Stimulated activated naive CD4-positive, alpha-beta T cell treated with Interleukin-2 at 50 U/mL for 16 hours (primary cell): ENCODE measurements at regions not wholly inside any gene's neighbourhood (a gene's known extent, or its start where the extent isn't known, plus 50 kb on each side); places are given as distances from the start of the nearest gene placed in this dataset.
"Not testable (repeated sequence)": the region's sequence is repeated elsewhere in the genome, so short reads cannot be mapped to it uniquely, and the experiment has no call there.

Source experiments
- DNase-seq: peaks from one replicate; lab custom pipeline; 2025; lab: John Stamatoyannopoulos, UW

GRCh38 chrX:46223499-46223898 is 321.7 kb downstream of the ZNF674 start:
- DNase-seq = not testable (repeated sequence)

- DNase-seq = no peak
Measured at GRCh38 chrX:46220822-46221221, 324.4 kb downstream of the ZNF674 start.

- no peak for DNase-seq
Measured at GRCh38 chrX:46218373-46218772, 326.8 kb downstream of the ZNF674 start.

DNA sequence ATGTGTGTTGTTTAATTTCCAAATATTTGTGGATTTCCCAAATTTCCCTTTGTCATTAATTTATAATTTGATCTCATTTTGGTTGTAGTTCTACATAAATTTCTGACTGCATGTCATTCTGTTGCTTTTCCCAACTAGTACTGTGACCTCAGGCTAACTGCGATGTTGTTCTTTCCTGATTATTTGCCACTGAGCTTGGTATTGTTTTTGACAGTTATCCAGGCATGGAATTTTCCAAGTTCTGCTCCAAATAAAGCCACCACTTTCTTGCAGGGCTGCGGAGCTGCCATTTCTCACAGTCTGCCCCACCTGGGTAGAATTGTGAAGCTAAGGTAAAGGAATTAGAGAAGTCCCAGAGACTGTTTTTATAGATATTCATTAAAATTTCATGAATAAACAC is 328.8 kb downstream of the ZNF674 start:
- DNase-seq = no peak

DNA sequence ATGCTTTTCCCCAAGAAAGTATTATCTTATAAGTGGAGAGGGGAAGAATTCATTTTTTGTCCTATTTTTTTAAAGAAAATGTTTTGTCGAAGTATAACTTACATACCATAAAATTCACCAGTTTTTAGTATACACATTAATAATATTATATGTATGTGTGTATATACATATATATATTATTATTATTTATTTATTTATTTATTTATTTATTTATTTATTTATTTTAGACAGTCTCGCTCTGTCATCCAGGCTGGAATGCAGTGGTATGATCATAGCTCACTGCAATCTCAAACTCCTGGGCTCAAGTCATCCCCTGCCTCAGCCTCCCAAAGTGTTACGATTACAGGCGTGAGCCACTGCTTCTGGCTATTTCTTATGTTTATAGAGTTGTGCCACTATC is 334.1 kb downstream of the ZNF674 start:
- DNase-seq = no peak

DNA sequence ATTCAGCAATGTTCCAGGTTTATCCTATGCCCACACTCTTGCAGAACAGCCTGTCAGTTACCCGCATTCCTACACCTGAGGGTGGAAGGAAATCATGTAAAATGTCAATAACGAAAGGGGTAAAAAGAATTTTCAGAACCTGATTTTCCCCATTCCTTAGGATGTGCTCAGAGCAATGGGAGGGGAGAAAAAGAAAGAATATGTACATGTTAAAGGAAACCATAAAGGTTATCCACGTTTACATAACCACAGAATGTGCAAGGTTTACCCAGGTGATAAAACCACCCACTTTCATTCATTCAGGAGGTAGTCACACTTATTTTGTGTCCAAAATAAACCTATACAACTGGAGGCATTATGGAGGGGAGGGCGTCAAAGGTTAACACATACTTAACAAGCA is 335.5 kb downstream of the ZNF674 start:
- no peak for DNase-seq

GRCh38 chrX:46209037-46209436 is 336.2 kb downstream of the ZNF674 start:
- DNase-seq = no peak

DNA sequence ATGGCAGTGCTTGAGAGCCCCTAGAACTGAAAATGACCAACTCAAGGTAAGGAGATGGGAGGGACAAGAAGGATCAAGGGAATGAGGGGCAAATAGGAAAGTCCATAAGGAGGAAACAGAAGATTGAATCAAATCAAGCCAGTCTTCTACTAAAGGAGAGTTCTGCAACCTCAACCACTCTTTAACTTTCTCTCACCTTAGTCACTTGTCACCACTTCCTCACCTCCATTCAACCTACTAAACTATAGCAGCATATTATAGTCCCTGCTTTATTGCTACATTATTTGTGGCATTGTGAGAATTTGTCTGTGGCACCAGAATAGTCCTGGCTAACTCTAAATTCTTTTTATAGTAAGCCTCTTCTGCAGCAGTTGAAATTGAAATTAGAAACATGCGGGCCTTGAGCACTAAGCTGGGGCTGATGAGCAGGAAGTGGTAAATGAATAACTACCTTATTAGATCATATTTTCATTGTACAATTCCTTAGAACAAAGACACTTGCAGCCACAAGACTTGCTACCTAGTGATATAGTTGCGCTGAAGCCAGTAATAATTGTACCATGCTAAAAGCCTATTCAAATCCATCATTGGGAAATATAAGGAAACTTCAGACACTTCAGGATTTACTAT is 336.9 kb downstream of the ZNF674 start:
- no peak for DNase-seq

- DNase-seq = no peak
Measured at GRCh38 chrX:46204721-46205422, 340.3 kb downstream of the ZNF674 start.

DNA sequence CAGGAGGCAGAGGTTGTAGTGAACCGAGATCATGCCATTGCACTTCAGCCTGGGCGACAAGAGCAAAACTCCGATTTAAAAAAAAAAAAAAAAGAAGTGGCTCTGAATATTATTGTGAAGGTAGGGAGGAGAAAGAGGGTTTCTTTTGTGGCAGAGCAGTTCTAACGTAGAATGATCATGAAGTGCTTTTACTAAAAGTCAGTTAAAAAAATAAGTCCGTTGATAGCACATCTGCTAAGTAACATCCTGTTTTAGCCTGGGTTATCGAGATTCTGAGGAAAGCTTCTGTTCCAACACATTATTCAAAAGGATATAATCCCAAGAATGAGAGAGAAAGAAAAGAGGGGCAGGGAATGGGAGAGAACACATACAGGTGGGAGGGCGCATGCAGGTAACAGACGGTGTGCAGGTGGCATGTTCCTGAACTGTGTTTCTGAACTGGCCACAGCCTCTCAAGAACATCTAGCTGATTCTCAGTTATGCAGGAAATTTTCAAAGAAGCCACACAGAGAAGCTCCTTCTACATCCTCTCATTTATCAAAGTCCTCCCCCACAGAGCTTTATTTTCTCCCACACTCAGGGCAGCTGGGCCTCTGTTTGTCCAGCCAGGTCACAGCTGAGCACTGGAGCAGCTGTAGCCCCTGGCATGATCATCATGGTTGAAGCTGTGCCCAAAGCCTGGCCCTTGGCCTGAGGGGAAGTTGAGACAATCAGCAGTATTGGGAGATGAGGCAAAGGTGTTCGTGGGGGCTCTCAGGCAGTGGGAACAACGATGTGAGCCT is 342.3 kb downstream of the ZNF674 start:
- DNase-seq = no peak

GRCh38 chrX:46200413-46200812 is 344.8 kb downstream of the ZNF674 start:
- DNase-seq = no peak

GRCh38 chrX:46198858-46199257 is 346.4 kb downstream of the ZNF674 start:
- no peak for DNase-seq

DNA sequence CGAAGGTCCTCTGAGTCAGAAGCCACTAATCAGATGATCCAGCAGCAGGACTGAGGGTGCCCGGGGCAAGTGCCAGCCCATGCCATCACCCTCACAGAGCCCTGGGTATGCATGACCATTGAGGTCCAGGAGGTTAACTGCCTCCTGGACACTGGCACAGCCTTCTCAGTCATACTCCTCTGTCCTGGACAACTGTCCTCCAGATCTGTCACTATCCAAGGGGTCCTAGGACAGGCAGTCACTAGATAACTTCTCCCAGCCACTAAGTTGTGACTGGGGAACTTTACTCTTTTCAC is 358.5 kb downstream of the ZNF674 start:
- not testable (repeated sequence) for DNase-seq

GRCh38 chrX:46185923-46186810 is 359.1 kb downstream of the ZNF674 start:
- no peak for DNase-seq

GRCh38 chrX:46184749-46185148 is 360.5 kb downstream of the ZNF674 start:
- DNase-seq = no peak

DNA sequence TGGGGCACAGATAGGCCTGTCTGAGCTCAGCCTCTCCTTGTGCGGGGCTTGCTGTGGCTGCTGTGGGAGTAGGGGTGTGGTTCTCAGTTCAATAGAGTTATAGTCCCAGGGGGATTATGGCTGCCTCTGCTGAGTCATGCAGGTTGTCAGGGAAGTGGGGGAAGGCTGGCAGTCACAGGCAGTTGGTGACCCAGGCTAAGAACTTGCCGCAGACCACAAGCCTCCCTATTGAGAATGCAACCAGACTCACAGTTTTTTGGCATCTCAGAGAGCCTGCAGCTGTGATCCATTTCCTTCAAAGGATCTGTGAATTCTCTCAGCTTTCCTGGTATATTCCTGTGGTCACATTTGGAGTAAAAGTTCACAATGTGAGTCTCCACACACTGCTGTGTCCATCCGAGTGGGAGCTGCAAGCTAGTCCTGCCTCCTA is 364.9 kb downstream of the ZNF674 start:
- no peak for DNase-seq

DNA sequence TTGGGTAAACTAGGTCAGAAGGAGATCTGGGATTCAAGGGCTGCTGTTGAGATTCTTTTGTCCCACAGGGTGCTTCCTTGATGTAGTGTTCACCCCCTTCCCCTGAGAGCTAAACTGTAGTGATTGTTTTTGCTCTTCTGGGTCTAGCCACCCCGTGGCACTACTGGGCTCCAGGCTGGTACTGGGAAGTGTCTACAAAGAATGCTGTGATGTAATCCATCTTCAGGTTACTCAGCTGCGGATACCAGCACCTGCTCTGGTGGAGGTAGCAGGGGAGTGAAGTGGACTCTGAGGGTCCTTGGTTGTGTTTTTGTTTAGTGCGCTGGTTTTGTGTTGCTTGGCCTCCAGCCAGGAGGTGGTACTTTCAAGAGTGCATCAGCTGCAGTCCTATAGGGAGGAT is 365.5 kb downstream of the ZNF674 start:
- DNase-seq = no peak

DNA sequence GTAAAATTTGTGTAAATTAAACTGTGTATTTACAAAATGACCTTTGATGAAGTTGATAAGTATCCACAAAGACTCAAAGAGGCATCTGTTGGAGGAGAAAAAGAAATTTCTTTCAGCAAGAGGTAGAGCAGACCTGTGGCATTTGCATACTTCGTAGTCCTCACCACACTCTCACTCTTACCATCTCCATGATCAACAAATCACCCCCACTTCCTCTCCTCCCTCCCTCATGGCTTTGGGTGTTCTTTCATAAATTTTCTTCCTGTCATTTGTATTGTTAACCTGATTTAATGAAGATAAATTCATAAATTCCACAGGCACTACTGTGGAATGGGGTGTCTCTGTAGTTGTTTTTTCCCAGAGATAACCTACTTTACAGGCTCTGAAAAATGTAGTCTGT is 366.5 kb downstream of the ZNF674 start:
- no peak for DNase-seq

DNA sequence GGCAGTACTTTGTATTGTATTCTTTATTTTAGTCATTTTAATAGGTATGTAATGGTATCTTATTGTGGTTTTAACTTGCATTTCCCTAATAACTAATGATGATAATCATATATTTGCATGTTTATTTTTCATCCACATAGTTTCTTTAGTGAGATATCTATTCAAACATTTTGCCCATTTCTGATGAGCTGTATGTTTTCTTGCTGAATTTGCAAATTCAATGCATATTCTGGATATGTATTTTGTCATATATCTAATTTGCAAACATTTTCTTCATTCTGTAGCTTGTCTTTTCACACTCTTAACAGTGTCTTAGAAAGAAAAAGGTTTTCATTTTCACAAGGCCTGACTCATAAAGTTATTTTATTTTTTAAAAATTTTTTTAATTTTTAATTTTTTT is 372.1 kb downstream of the ZNF674 start:
- DNase-seq = no peak

DNA sequence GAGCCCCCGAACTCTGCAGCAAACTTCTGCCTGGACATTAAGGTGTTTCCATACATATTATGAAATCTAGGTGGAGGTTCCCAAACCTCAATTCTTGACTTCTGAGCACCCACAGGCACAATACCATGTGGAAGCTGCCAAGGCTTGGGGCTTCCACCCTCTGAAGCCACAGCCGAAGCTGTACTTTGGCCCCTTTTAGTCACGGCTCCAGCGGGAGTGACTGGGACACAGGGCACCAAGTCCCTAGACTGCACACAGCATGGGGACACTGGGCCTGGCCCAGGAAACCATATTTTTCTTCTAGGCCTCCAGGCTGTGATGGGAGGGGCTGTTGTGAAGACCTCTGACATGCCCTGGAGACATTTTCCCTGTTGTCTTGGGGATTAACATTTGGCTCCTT is 373.8 kb downstream of the ZNF674 start:
- DNase-seq = not testable (repeated sequence)

GRCh38 chrX:46169808-46170207 is 375.4 kb downstream of the ZNF674 start:
- DNase-seq = no peak

GRCh38 chrX:46168254-46168653 is 377.0 kb downstream of the ZNF674 start:
- no peak for DNase-seq
